ENCODE measurements at regions not wholly inside any gene's neighbourhood (a gene's known extent, or its start where the extent isn't known, plus 50 kb on each side); places are given as distances from the start of the nearest gene placed in this dataset.

GRCh38 chr1:78745111-78745510 is 95.5 kb downstream of the IFI44 start:
- no peak for TF ChIP-seq POLR2AphosphoS5 (IDR thresholded peaks at IDR 0.05)
- no peak for TF ChIP-seq EP300 (IDR thresholded peaks at IDR 0.05; ENCODE audit: low read depth)
- TF ChIP-seq, protein P1, sequence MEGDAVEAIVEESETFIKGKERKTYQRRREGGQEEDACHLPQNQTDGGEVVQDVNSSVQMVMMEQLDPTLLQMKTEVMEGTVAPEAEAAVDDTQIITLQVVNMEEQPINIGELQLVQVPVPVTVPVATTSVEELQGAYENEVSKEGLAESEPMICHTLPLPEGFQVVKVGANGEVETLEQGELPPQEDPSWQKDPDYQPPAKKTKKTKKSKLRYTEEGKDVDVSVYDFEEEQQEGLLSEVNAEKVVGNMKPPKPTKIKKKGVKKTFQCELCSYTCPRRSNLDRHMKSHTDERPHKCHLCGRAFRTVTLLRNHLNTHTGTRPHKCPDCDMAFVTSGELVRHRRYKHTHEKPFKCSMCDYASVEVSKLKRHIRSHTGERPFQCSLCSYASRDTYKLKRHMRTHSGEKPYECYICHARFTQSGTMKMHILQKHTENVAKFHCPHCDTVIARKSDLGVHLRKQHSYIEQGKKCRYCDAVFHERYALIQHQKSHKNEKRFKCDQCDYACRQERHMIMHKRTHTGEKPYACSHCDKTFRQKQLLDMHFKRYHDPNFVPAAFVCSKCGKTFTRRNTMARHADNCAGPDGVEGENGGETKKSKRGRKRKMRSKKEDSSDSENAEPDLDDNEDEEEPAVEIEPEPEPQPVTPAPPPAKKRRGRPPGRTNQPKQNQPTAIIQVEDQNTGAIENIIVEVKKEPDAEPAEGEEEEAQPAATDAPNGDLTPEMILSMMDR (IDR thresholded peaks at IDR 0.05), result no peak
- TF ChIP-seq POLR2A (IDR thresholded peaks at IDR 0.05), result no peak
